Activated T-helper 17 cell treated with anti-CD3 and anti-CD28 coated beads, Interleukin-2, amount 50 U/mL, for 72 hours (primary cell): ENCODE measurements at regions not wholly inside any gene's neighbourhood (a gene's known extent, or its start where the extent isn't known, plus 50 kb on each side); places are given as distances from the start of the nearest gene placed in this dataset.
A peak's percentile ranks its signal among the peaks of the same experiment; 100 is the strongest.

Experiments
- ATAC-seq: fragments of 150-1000 bp; cut with Tn5 transposase; replicated peaks from 2 replicates; pipeline ENCODE4 v1.10.0; 2021; ENCODE audit warnings: mild to moderate bottlenecking, moderate library complexity
- H3K27ac Mint-ChIP-seq: one replicate; pipeline ENCODE4 v1.8.0; 2022; ENCODE audit warnings: mixed read lengths
- H3K27me3 Mint-ChIP-seq: one replicate; pipeline ENCODE4 v1.8.0; 2022; ENCODE audit warnings: mixed read lengths
- H3K36me3 Mint-ChIP-seq: one replicate; pipeline ENCODE4 v1.8.0; 2022; ENCODE audit warnings: low read depth, mild to moderate bottlenecking, mixed read lengths
- H3K4me1 Mint-ChIP-seq: one replicate; pipeline ENCODE4 v1.8.0; 2022; ENCODE audit warnings: mixed read lengths
- H3K4me3 Mint-ChIP-seq: one replicate; pipeline ENCODE4 v1.8.0; 2022; ENCODE audit warnings: mild to moderate bottlenecking, mixed read lengths
- H3K9me3 Mint-ChIP-seq: one replicate; pipeline ENCODE4 v1.8.0; 2022; ENCODE audit warnings: mixed read lengths

DNA sequence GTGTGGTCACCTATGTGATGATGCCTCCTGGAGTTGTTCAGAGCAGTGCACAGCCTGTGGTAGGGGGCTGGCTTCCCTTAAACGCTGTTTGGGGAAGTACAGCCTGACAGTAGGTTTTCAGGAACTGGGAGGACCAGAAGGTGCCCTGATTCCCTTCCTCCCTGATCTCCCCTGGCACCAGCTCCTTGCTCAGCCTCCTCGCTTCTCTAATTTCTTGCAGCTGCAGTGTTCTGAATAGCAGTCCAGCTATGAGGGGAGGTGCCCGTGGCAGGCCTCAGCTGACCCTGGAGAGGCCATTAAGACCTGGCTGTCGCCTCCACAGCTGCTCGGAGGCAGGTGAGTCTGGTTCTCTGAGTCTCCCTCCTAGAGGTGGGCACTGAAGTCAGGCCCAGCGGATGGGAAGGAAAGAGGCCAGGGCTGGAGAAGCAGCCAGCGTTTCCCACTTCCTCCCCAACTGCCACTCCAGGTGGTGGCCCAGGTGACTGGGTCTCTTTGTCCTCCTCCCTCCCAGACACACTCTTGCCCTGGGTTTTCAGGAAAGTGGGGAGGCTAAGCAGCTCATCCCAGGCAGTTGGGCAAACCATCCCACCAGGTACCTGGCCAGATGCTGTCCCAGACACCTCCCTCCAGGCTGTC is 52.0 kb upstream of the RPL11 start:
- Mint-ChIP-seq H3K9me3 (no peaks in the 10 kb centered on the region), H3K4me1 (peaks cover 5% of the 10 kb centered on the region), H3K4me3 (no peak overlapping the region), H3K27me3 (no peaks in the 10 kb centered on the region), H3K27ac (no peak overlapping the region), H3K36me3 (no peaks in the 10 kb centered on the region)
- ATAC-seq = no peak

DNA sequence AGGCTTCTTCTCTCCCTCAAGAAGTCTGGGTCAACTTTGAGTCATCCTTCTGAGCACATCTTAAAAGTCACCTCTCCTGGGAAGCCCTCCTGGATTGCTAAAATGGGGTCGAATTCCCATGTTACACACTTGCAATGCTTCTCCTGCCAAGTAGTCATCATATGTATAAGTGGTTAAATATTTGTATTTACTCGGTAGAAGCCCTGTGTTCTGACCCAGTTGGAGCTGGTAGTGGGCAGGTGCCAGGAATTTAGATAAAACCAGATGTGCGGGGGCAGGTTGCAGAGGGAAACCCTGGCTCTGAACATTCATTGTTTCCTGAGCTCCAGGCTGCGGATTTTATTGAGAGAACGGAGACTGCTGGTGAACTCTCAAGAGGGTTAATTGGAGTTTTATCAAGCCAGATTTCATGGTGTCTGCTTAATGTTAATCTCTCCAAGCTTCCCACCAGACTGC is 52.8 kb upstream of the RPL11 start:
- Mint-ChIP-seq H3K27me3 (no peaks in the 10 kb centered on the region), H3K4me3 (no peak overlapping the region), H3K27ac (no peak overlapping the region), H3K9me3 (no peaks in the 10 kb centered on the region), H3K4me1 (peaks cover 8% of the 10 kb centered on the region), H3K36me3 (no peaks in the 10 kb centered on the region)
- no peak for ATAC-seq

DNA sequence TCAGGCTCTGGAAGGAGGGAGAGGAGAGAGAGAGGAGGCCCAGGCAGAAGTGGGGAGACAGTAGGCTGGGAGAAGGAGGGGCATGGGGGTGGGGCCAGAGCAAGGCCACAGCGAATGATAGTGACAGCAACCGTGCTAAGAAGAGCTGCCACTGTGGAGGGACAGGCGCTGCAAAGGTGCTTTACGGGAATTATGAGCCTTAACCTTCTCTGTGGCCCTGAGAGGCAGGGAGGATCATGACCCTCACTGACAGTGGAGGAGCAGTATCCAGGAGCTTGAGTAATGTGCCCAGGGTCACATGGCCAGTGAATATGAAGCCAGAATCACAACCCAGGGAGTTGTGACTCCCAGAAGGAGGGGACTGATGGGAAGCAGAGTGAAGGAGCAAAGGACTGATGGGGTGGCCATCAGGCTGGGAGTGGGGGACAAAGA is 53.4 kb upstream of the RPL11 start:
- Mint-ChIP-seq H3K27ac (no peak overlapping the region), H3K4me1 (peaks cover 8% of the 10 kb centered on the region), H3K4me3 (no peak overlapping the region), H3K36me3 (no peaks in the 10 kb centered on the region), H3K9me3 (no peaks in the 10 kb centered on the region), H3K27me3 (no peaks in the 10 kb centered on the region)
- no peak for ATAC-seq

DNA sequence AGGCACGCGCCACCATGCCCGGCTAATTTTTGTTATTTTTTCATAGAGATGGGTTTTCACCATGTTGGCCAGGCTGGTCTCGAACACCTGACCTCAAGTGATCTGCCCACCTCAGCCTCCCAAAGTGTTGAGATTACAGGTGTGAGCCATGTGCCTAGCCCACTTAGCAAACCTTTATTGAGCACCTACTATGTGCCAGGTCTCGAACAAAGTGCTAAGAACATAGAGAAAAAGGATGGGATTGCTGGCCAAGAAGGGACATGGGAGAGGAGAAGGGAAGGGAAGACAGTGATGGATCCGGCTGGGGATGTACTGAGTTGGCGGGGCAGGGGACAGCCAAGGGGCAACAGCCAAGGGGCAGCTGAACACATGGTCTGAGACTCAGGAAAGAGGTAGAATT is 55.6 kb upstream of the RPL11 start:
- no peak for ATAC-seq
- Mint-ChIP-seq H3K27me3 (no peaks in the 10 kb centered on the region), H3K36me3 (no peaks in the 10 kb centered on the region), H3K9me3 (no peaks in the 10 kb centered on the region), H3K27ac (no peak overlapping the region), H3K4me3 (peak overlapping the region; percentile 72), H3K4me1 (peaks cover 8% of the 10 kb centered on the region)

DNA sequence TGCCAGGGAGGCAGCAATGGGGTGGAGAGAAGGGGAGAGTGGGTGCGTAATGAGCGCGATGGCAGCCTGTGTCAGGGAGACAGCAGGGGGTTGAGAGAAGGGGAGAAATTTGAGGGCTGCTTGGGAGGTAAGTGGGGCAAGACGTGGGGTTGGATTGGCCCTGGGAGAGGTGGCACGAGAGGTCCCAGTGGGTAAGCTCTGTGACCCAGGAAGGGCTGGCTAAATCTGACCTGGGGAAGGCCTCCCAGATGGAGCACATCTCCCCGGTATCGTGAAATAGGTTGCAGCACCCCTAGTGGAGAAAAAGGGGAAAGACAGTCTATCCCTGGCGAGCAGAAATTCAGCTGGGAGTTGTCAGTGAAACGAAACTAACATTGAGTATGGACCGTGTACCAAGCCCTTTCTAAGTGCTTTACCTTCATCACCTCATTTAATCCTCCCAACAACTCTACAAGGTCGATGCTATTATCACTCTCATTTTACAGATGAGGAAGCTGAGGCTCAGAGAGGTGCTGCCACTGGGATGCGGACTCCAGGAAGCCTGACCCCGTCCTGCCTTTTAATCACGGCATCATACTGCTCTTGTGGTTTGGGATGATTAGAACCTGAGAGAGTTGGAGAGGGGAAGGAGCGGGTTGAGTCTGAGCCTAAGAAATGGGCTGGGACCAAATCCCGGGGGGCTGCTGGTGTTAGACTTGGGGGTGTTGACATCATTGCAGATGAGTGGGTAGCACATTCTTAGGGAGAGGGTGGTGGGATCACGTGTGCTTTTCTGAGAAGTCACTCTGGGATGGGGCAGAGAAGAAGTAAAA is 56.6 kb upstream of the RPL11 start:
- H3K4me1 Mint-ChIP-seq = peaks cover 8% of the 10 kb centered on the region
- ATAC-seq = peak; percentile 85
- peak overlapping the region; percentile 72 for H3K4me3 Mint-ChIP-seq
- no peaks in the 10 kb centered on the region for H3K27me3 Mint-ChIP-seq
- peak overlapping the region; percentile 78 for H3K27ac Mint-ChIP-seq
- H3K36me3 Mint-ChIP-seq = no peaks in the 10 kb centered on the region
- H3K9me3 Mint-ChIP-seq = no peaks in the 10 kb centered on the region

DNA sequence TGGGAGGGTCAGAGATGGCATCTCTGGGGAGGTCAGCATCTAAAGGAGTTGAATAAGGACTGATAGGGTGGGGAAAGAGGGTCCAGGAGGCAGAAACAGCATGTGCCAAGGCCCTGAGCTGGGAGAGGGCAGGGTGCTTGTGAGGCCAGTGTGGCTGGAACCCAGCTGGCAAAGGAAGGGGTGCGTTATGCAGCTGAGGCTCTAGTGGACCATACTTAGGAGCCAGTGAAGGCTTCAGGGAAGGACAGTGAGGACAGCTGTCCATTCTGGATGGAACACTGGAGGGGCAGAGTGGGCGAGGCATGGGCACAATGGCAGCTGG is 57.1 kb upstream of the RPL11 start:
- ATAC-seq = no peak
- H3K27me3 Mint-ChIP-seq = no peaks in the 10 kb centered on the region
- H3K27ac Mint-ChIP-seq = peak overlapping the region; percentile 78
- no peaks in the 10 kb centered on the region for H3K9me3 Mint-ChIP-seq
- peak overlapping the region; percentile 72 for H3K4me3 Mint-ChIP-seq
- no peaks in the 10 kb centered on the region for H3K36me3 Mint-ChIP-seq
- peaks cover 8% of the 10 kb centered on the region for H3K4me1 Mint-ChIP-seq

DNA sequence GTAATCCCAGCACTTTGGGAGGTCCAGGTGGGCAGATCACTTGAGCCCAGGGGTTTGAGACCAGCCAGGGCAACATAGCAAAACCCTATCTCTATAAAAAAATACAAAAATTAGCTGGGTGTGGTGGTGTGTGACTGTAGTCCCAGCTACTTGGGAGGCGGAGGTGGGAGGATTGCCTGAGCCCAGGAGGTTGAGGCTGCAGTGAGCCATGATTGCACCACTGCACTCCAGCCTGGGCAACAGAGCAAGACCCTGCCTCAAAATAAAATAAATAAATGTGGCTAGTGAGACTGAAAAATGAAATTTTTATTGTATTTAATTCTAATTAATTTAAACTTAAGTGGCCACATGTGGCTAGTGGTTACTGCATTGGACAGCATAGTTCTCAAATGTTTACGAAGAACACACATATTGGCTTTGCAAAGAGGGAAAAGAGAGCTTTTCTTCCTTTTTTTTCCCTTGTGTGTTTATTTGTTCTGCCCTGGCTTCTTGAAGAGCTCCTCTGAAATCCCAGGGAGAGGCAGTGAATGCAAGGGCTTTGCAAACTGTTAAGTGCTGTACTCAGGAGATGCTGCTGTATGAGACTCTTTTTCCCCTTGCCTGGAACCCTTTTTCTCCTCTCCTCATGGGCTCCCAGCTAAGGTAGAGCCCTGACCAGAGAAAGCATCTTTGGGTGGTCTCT is 59.0 kb upstream of the RPL11 start:
- H3K27ac Mint-ChIP-seq = no peak overlapping the region
- no peaks in the 10 kb centered on the region for H3K9me3 Mint-ChIP-seq
- H3K27me3 Mint-ChIP-seq = no peaks in the 10 kb centered on the region
- no peaks in the 10 kb centered on the region for H3K36me3 Mint-ChIP-seq
- no peak for ATAC-seq
- no peak overlapping the region for H3K4me3 Mint-ChIP-seq
- H3K4me1 Mint-ChIP-seq = peaks cover 17% of the 10 kb centered on the region

- Mint-ChIP-seq H3K9me3 (no peaks in the 10 kb centered on the region), H3K36me3 (no peaks in the 10 kb centered on the region), H3K27me3 (no peaks in the 10 kb centered on the region), H3K27ac (no peak overlapping the region), H3K4me1 (peaks cover 30% of the 10 kb centered on the region), H3K4me3 (peak overlapping the region; percentile 80)
- ATAC-seq = no peak
Observed at GRCh38 chr1:23629708-23630290, 61.8 kb upstream of the RPL11 start.

- ATAC-seq = no peak
- H3K4me3 Mint-ChIP-seq = peak overlapping the region; percentile 80
- peaks cover 34% of the 10 kb centered on the region for H3K4me1 Mint-ChIP-seq
- H3K36me3 Mint-ChIP-seq = no peaks in the 10 kb centered on the region
- peaks cover 3% of the 10 kb centered on the region for H3K9me3 Mint-ChIP-seq
- peak overlapping the region; percentile 53 for H3K27ac Mint-ChIP-seq
- no peaks in the 10 kb centered on the region for H3K27me3 Mint-ChIP-seq
Observed at GRCh38 chr1:23628951-23629387, 62.6 kb upstream of the RPL11 start.

GRCh38 chr1:23627069-23627735 is 64.4 kb upstream of the RPL11 start:
- peaks cover 34% of the 10 kb centered on the region for H3K4me1 Mint-ChIP-seq
- no peaks in the 10 kb centered on the region for H3K27me3 Mint-ChIP-seq
- H3K36me3 Mint-ChIP-seq = no peaks in the 10 kb centered on the region
- H3K4me3 Mint-ChIP-seq = peak overlapping the region; percentile 80
- ATAC-seq = peak; percentile 12
- peak overlapping the region; percentile 53 for H3K27ac Mint-ChIP-seq
- H3K9me3 Mint-ChIP-seq = peaks cover 3% of the 10 kb centered on the region

GRCh38 chr1:23625929-23626535 is 65.6 kb upstream of the RPL11 start:
- ATAC-seq = no peak
- Mint-ChIP-seq H3K27me3 (no peaks in the 10 kb centered on the region), H3K4me3 (peak overlapping the region; percentile 80), H3K9me3 (peaks cover 3% of the 10 kb centered on the region), H3K36me3 (no peaks in the 10 kb centered on the region), H3K4me1 (peaks cover 35% of the 10 kb centered on the region), H3K27ac (peak overlapping the region; percentile 53)

GRCh38 chr1:23625459-23625858 is 66.1 kb upstream of the RPL11 start:
- H3K36me3 Mint-ChIP-seq = no peaks in the 10 kb centered on the region
- H3K9me3 Mint-ChIP-seq = peaks cover 3% of the 10 kb centered on the region
- no peak for ATAC-seq
- H3K27ac Mint-ChIP-seq = no peak overlapping the region
- H3K27me3 Mint-ChIP-seq = no peaks in the 10 kb centered on the region
- H3K4me1 Mint-ChIP-seq = peaks cover 41% of the 10 kb centered on the region
- peak overlapping the region; percentile 80 for H3K4me3 Mint-ChIP-seq

DNA sequence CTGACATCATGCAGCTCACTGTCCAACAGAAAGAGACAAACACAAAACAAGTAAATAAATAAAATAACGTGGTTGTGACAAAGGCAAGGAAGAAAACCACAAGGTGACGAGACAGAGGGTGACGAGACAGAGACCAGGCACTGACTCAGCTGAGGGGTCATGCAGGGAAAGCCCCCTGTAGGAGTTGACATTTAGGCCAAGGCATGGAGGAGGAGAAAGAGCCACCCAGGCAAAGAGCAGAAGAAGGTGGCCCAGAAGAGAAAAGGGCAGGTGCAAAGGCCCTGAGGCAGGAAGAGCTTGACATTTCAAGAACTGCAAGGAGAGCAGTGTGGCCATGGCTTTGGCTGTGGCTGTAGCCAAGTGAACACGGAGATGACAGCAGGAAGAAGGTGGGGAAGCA is 65.1 kb upstream of the ID3 start:
- no peaks in the 10 kb centered on the region for H3K27me3 Mint-ChIP-seq
- peaks cover 41% of the 10 kb centered on the region for H3K4me1 Mint-ChIP-seq
- peak overlapping the region; percentile 57 for H3K4me3 Mint-ChIP-seq
- no peaks in the 10 kb centered on the region for H3K36me3 Mint-ChIP-seq
- ATAC-seq = peak; percentile 88
- peaks cover 3% of the 10 kb centered on the region for H3K9me3 Mint-ChIP-seq
- H3K27ac Mint-ChIP-seq = peak overlapping the region; percentile 65

- no peaks in the 10 kb centered on the region for H3K27me3 Mint-ChIP-seq
- H3K9me3 Mint-ChIP-seq = peaks cover 3% of the 10 kb centered on the region
- H3K27ac Mint-ChIP-seq = no peak overlapping the region
- H3K4me1 Mint-ChIP-seq = peaks cover 43% of the 10 kb centered on the region
- ATAC-seq = no peak
- H3K36me3 Mint-ChIP-seq = no peaks in the 10 kb centered on the region
- no peak overlapping the region for H3K4me3 Mint-ChIP-seq
Observed at GRCh38 chr1:23622284-23622683, 63.0 kb upstream of the ID3 start.
